Spleen (tissue), 7 donors: ENCODE measurements at regions not wholly inside any gene's neighbourhood (a gene's known extent, or its start where the extent isn't known, plus 50 kb on each side); places are given as distances from the start of the nearest gene placed in this dataset.

ENCODE experiments used
- CTCF ChIP-seq, 11 experiments: fragments of 200-600 bp in 7 of 11; fragments of 450-650 bp in 4 of 11; sonication (generic) in 4 of 11; IDR thresholded peaks in 8 of 11; conservative IDR thresholded peaks in 3 of 11; 1 replicate in 7 of 11; 2 replicates in 4 of 11; pipeline versions ENCODE4 v1.4.0 to v1.8.0; 2016 to 2021; ENCODE audit warnings: antibody characterized with exemption in 11 of 11, inconsistent platforms in 4 of 11, mild to moderate bottlenecking in 1 of 11
- POLR2AphosphoS5 ChIP-seq, 3 donors: sonication (generic); formaldehyde crosslinking; IDR thresholded peaks; one replicate each; pipeline ENCODE4 v1.5.1; 2017; ENCODE audit warnings: antibody characterized with exemption in 3 of 3
- donor health status: DM: no; HTN: no; CAD: no; lungs with moderate emphysema.
- donor health status: DM: no; HTN: no; CAD: no.
- donor health status: DM: no; HTN: no; CAD: no.

DNA sequence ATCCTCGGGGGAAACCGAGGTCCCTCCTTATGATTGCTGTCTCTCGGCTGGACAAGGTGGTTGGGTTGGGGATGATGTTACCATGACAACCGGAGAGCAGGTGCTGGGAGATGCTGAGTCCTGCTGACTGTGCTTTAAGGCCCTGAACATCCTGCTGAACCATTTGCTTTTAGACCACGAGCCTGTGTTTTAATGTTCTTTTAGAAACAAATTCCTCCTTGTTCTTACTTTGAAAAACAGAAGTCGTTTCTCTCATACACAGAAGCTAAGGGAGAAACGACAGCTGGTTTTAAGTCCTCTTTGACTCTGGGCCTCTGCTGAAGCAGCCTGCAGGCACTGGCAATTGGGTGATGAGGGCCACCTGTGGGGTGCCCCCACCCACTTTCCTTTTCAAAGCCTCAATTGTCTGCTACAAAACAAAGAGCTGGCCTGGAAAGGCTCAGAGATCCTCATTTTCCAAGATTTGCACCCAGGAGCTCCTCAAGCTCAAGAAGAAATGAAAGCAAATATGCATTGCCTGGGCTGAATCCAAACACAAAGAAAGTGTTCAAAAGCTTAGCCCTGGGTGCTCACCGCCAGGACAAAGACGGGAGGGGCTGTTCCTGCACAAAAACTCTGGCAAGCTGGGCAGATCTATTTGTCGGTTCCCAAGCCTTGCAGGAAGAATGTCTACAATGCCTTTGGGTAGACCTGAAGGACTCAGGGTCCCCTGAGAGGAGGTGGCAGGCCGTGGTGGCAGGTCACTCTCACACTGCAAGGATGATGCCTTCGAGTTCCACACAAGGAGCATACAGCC lies 90.0 kb upstream of the CLMN start:
- no peak for TF ChIP-seq CTCF (IDR thresholded peaks at IDR 0.05 in 8 of 11, conservative IDR thresholded peaks at IDR 0.05 in 3 of 11)
- TF ChIP-seq POLR2AphosphoS5 (IDR thresholded peaks at IDR 0.05), result no peak
